GM12892 (cell line): ENCODE measurements at regions not wholly inside any gene's neighbourhood (a gene's known extent, or its start where the extent isn't known, plus 50 kb on each side); places are given as distances from the start of the nearest gene placed in this dataset.

Experiments
- POLR2A ChIP-seq: IDR thresholded peaks from 2 replicates; pipeline ENCODE4 v1.6.1; 2011; ENCODE audit warnings: low read depth, low read length, control low read depth
- POLR2AphosphoS5 ChIP-seq: IDR thresholded peaks from 2 replicates; pipeline ENCODE4 v1.6.1; 2011; ENCODE audit warnings: low read depth, low read length, control low read depth
- TAF1 ChIP-seq: IDR thresholded peaks from 2 replicates; pipeline ENCODE4 v1.6.1; 2011; ENCODE audit warnings: low read depth, mild to moderate bottlenecking, control low read depth, low read length, borderline replicate concordance

DNA sequence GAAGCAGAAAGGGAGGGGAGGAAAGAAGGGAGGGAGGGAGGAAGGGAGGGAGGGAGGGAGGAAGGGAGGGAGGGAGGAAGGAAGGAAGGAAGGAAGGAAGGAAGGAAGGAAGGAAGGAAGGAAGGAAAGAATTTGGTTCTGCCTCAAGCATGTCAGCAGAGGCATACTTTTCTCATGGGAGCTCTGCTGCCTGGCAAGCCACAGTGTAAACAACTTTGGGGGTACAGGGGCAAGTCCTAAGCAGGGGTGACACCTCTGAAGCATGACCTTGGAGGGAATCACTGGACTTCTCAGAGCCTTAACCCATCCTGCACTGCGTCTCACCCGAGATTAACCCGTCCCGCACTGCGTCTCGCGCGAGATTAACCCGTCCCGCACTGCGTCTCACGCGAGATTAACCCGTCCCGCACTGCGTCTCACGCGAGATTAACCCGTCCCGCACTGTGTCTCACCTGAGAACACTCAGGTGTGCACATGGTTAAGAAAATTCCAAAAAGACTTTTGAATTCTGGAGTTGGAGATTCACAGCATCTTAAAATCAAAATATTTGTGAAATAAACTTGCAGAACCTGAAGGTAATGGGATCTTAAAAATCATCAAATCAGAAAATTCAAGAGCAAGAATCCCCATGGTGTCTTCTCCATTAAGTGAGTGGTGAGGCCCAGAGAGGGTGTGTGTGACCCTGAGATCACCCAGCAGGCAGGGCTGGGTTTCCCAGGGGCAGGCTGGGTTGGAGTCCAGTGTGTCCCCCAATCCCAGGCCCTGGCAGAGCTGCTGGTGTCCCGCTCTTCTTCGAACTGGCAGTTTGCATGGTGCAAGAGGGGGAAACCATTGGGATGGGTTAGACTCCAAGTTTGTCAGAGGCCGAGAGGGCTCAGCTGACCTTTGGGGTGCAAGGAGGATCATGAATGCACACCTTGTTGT is 190.4 kb downstream of the MN1 start:
- TF ChIP-seq POLR2A (no peak), TAF1 (no peak), POLR2AphosphoS5 (no peak)
